MG63 (cell line): ENCODE measurements at regions not wholly inside any gene's neighbourhood (a gene's known extent, or its start where the extent isn't known, plus 50 kb on each side); places are given as distances from the start of the nearest gene placed in this dataset.
"Not testable (repeated sequence)": the region's sequence is repeated elsewhere in the genome, so short reads cannot be mapped to it uniquely, and the experiment has no call there.

Source experiments
- DNase-seq: peaks from one replicate; pipeline ENCODE4 v3.0.0-alpha.2; 2020
- H3K27me3 ChIP-seq: fragments of 250-450 bp; sonication (Bioruptor Pico); 2 replicates; pipeline ENCODE4 v1.5.1; 2020; ENCODE audit warnings: mild to moderate bottlenecking, moderate library complexity
- H3K36me3 ChIP-seq: fragments of 250-450 bp; sonication (Bioruptor Pico); 2 replicates; pipeline ENCODE4 v1.5.1; 2020; ENCODE audit warnings: mild to moderate bottlenecking, moderate library complexity
- H3K4me3 ChIP-seq: fragments of 250-450 bp; sonication (Bioruptor Pico); 2 replicates; pipeline ENCODE4 v1.5.1; 2020; ENCODE audit warnings: mild to moderate bottlenecking, moderate library complexity
- H3K9me3 ChIP-seq: fragments of 250-450 bp; sonication (Bioruptor Pico); 2 replicates; pipeline ENCODE4 v1.5.1; 2020; ENCODE audit warnings: mild to moderate bottlenecking, moderate library complexity

GRCh38 chr2:7527165-7527722, 610.0 kb downstream of the RNF144A start:
- Histone ChIP-seq H3K4me3 (no peak overlapping the region), H3K36me3 (no peaks in the 10 kb centered on the region), H3K9me3 (0 out of 2 replicates have a peak, but pooled peaks cover 2% of the 10 kb centered on the region), H3K27me3 (no peaks in the 10 kb centered on the region)
- no peak for DNase-seq

GRCh38 chr2:7530001-7530400, 612.8 kb downstream of the RNF144A start:
- no peaks in the 10 kb centered on the region for H3K36me3 ChIP-seq
- DNase-seq: no peak
- H3K9me3 ChIP-seq: 0 out of 2 replicates have a peak, but pooled peaks cover 2% of the 10 kb centered on the region
- H3K4me3 ChIP-seq: no peak overlapping the region
- no peaks in the 10 kb centered on the region for H3K27me3 ChIP-seq

- Histone ChIP-seq H3K4me3 (no peak overlapping the region), H3K36me3 (no peaks in the 10 kb centered on the region), H3K27me3 (no peaks in the 10 kb centered on the region), H3K9me3 (no peaks in the 10 kb centered on the region)
- no peak for DNase-seq
Observed at GRCh38 chr2:7539077-7539476, 621.9 kb downstream of the RNF144A start.

GRCh38 chr2:7539760-7540159, 622.5 kb downstream of the RNF144A start:
- H3K27me3 ChIP-seq: no peaks in the 10 kb centered on the region
- H3K4me3 ChIP-seq: no peak overlapping the region
- H3K36me3 ChIP-seq: no peaks in the 10 kb centered on the region
- no peak for DNase-seq
- no peaks in the 10 kb centered on the region for H3K9me3 ChIP-seq

GRCh38 chr2:7552825-7553570, 635.8 kb downstream of the RNF144A start:
- Histone ChIP-seq H3K36me3 (no peaks in the 10 kb centered on the region), H3K27me3 (no peaks in the 10 kb centered on the region; the same call in 1 of the 2 replicates), H3K4me3 (no peak overlapping the region), H3K9me3 (no peaks in the 10 kb centered on the region)
- no peak for DNase-seq

- Histone ChIP-seq H3K36me3 (no peaks in the 10 kb centered on the region), H3K9me3 (no peaks in the 10 kb centered on the region), H3K4me3 (no peak overlapping the region), H3K27me3 (no peaks in the 10 kb centered on the region)
- DNase-seq: no peak
Observed at GRCh38 chr2:7555260-7555659, 638.0 kb downstream of the RNF144A start.

GRCh38 chr2:7557376-7557775, 640.2 kb downstream of the RNF144A start:
- H3K27me3 ChIP-seq: no peaks in the 10 kb centered on the region; the same call in 1 of the 2 replicates
- H3K9me3 ChIP-seq: no peaks in the 10 kb centered on the region
- DNase-seq: no peak
- no peaks in the 10 kb centered on the region for H3K36me3 ChIP-seq
- no peak overlapping the region for H3K4me3 ChIP-seq

- Histone ChIP-seq H3K27me3 (no peaks in the 10 kb centered on the region; the same call in 1 of the 2 replicates), H3K4me3 (no peak overlapping the region), H3K9me3 (no peaks in the 10 kb centered on the region), H3K36me3 (no peaks in the 10 kb centered on the region)
- no peak for DNase-seq
Observed at GRCh38 chr2:7559791-7560190, 642.6 kb downstream of the RNF144A start.

GRCh38 chr2:7566382-7566881, 649.2 kb downstream of the RNF144A start:
- DNase-seq: no peak
- Histone ChIP-seq H3K36me3 (no peaks in the 10 kb centered on the region), H3K9me3 (no peaks in the 10 kb centered on the region), H3K27me3 (no peaks in the 10 kb centered on the region), H3K4me3 (no peak overlapping the region)

- H3K4me3 ChIP-seq, H3K36me3 ChIP-seq, DNase-seq, H3K27me3 ChIP-seq, H3K9me3 ChIP-seq: not testable (repeated sequence)
Observed at GRCh38 chr2:7567116-7567515, 649.9 kb downstream of the RNF144A start.

GRCh38 chr2:7567646-7568045, 650.4 kb downstream of the RNF144A start:
- no peak for DNase-seq
- Histone ChIP-seq H3K27me3 (no peaks in the 10 kb centered on the region), H3K4me3 (no peak overlapping the region), H3K9me3 (no peaks in the 10 kb centered on the region), H3K36me3 (no peaks in the 10 kb centered on the region)

GRCh38 chr2:7570247-7570646, 653.0 kb downstream of the RNF144A start:
- Histone ChIP-seq H3K27me3 (no peaks in the 10 kb centered on the region), H3K9me3 (no peaks in the 10 kb centered on the region), H3K4me3 (no peak overlapping the region), H3K36me3 (no peaks in the 10 kb centered on the region)
- DNase-seq: no peak

- Histone ChIP-seq H3K9me3 (peaks cover 3% of the 10 kb centered on the region; the same call in 1 of the 2 replicates), H3K4me3 (no peak overlapping the region), H3K36me3 (no peaks in the 10 kb centered on the region), H3K27me3 (no peaks in the 10 kb centered on the region)
- DNase-seq: no peak
Observed at GRCh38 chr2:7571701-7572100, 654.5 kb downstream of the RNF144A start.

GRCh38 chr2:7572450-7572849, 655.2 kb downstream of the RNF144A start:
- no peak for DNase-seq
- no peaks in the 10 kb centered on the region for H3K36me3 ChIP-seq
- H3K27me3 ChIP-seq: no peaks in the 10 kb centered on the region
- no peak overlapping the region for H3K4me3 ChIP-seq
- peaks cover 3% of the 10 kb centered on the region; the same call in 1 of the 2 replicates for H3K9me3 ChIP-seq

- no peak overlapping the region for H3K4me3 ChIP-seq
- no peak for DNase-seq
- no peaks in the 10 kb centered on the region for H3K27me3 ChIP-seq
- peaks cover 9% of the 10 kb centered on the region for H3K9me3 ChIP-seq
- H3K36me3 ChIP-seq: no peaks in the 10 kb centered on the region
Observed at GRCh38 chr2:7573166-7573825, 656.1 kb downstream of the RNF144A start.

GRCh38 chr2:7574385-7574784, 657.2 kb downstream of the RNF144A start:
- Histone ChIP-seq H3K4me3 (no peak overlapping the region), H3K36me3 (no peaks in the 10 kb centered on the region), H3K27me3 (no peaks in the 10 kb centered on the region), H3K9me3 (peaks cover 9% of the 10 kb centered on the region)
- no peak for DNase-seq

GRCh38 chr2:7577769-7578168, 660.6 kb downstream of the RNF144A start:
- peaks cover 9% of the 10 kb centered on the region for H3K9me3 ChIP-seq
- no peaks in the 10 kb centered on the region for H3K36me3 ChIP-seq
- DNase-seq: no peak
- H3K4me3 ChIP-seq: no peak overlapping the region
- H3K27me3 ChIP-seq: no peaks in the 10 kb centered on the region
